Natural killer cell treated with Interleukin-12 subunit alpha and Interleukin-12 subunit beta and Interleukin-15 and Interleukin-18, amount 100 ng/mL, for 72 hours (primary cell): ENCODE measurements at regions not wholly inside any gene's neighbourhood (a gene's known extent, or its start where the extent isn't known, plus 50 kb on each side); places are given as distances from the start of the nearest gene placed in this dataset.
"Not testable (repeated sequence)": the region's sequence is repeated elsewhere in the genome, so short reads cannot be mapped to it uniquely, and the experiment has no call there.

Experiments
- ATAC-seq, 2 donors: fragments of 150-1000 bp; cut with Tn5 transposase in 1 of 2; sonication (Bioruptor Pico), chemical (Tn5 transposase) in 1 of 2; 2 replicates each; pipeline ENCODE4 v1.10.0; 2021
- DNase-seq: peaks from one replicate; pipeline ENCODE4 v3.0.0; 2022; ENCODE audit warnings: low spot score
- H3K27ac Mint-ChIP-seq, 2 donors: 1 replicate in 1 of 2; 2 replicates in 1 of 2; pipeline ENCODE4 v1.8.0; 2022; ENCODE audit warnings: mixed read lengths in 2 of 2, mild to moderate bottlenecking in 1 of 2, moderate library complexity in 1 of 2
- H3K27me3 Mint-ChIP-seq, 2 donors: 1 replicate in 1 of 2; 2 replicates in 1 of 2; pipeline ENCODE4 v1.8.0; 2022; ENCODE audit warnings: mixed read lengths in 2 of 2
- H3K36me3 Mint-ChIP-seq: one replicate; pipeline ENCODE4 v1.8.0; 2022; ENCODE audit warnings: mixed read lengths
- H3K4me1 Mint-ChIP-seq, 2 donors: 1 replicate in 1 of 2; 2 replicates in 1 of 2; pipeline ENCODE4 v1.8.0; 2022; ENCODE audit warnings: low read depth in 2 of 2, mixed read lengths in 2 of 2, mild to moderate bottlenecking in 1 of 2
- H3K4me3 Mint-ChIP-seq: one replicate; pipeline ENCODE4 v1.8.0; 2022; ENCODE audit warnings: mixed read lengths
- H3K9me3 Mint-ChIP-seq: 2 replicates; pipeline ENCODE4 v1.8.0; 2022; ENCODE audit warnings: mixed read lengths

- Mint-ChIP-seq H3K4me1 (peaks cover 17 to 18% of the 10 kb centered on the region in 2 donors), H3K36me3 (no peaks in the 10 kb centered on the region), H3K4me3 (no peak overlapping the region), H3K27me3 (no peaks in the 10 kb centered on the region), H3K27ac (no peak overlapping the region), H3K9me3 (no peaks in the 10 kb centered on the region)
- no peak for DNase-seq
- ATAC-seq: no peak
These were observed 411.6 kb upstream of the PTGER4 start for GRCh38 chr5:40268088-40268487.

GRCh38 chr5:40266952-40267351 is 412.8 kb upstream of the PTGER4 start:
- DNase-seq (no peak), ATAC-seq (no peak)
- H3K27me3 Mint-ChIP-seq: no peaks in the 10 kb centered on the region
- no peak overlapping the region for H3K4me3 Mint-ChIP-seq
- no peaks in the 10 kb centered on the region for H3K9me3 Mint-ChIP-seq
- H3K4me1 Mint-ChIP-seq: peaks cover 14 to 28% of the 10 kb centered on the region in 2 donors
- H3K36me3 Mint-ChIP-seq: peaks cover 4% of the 10 kb centered on the region
- no peak overlapping the region for H3K27ac Mint-ChIP-seq

- H3K27me3 Mint-ChIP-seq: no peaks in the 10 kb centered on the region
- DNase-seq: no peak
- no peak for ATAC-seq
- peaks cover 13% of the 10 kb centered on the region for H3K36me3 Mint-ChIP-seq
- H3K4me1 Mint-ChIP-seq: peaks cover 10 to 26% of the 10 kb centered on the region in 2 donors
- peak overlapping the region in 1 of 2 donors; percentile 81 for H3K27ac Mint-ChIP-seq
- no peak overlapping the region for H3K4me3 Mint-ChIP-seq
- peaks cover 5% of the 10 kb centered on the region for H3K9me3 Mint-ChIP-seq
These were observed 417.7 kb upstream of the PTGER4 start for GRCh38 chr5:40261984-40262383.

- DNase-seq: no peak
- H3K36me3 Mint-ChIP-seq: peaks cover 13% of the 10 kb centered on the region
- H3K9me3 Mint-ChIP-seq: peaks cover 5% of the 10 kb centered on the region
- H3K27ac Mint-ChIP-seq: no peak overlapping the region
- peaks cover 10 to 26% of the 10 kb centered on the region in 2 donors for H3K4me1 Mint-ChIP-seq
- no peak for ATAC-seq
- H3K27me3 Mint-ChIP-seq: no peaks in the 10 kb centered on the region
- H3K4me3 Mint-ChIP-seq: no peak overlapping the region
These were observed 419.4 kb upstream of the PTGER4 start for GRCh38 chr5:40260361-40260760.

- ATAC-seq: peak; percentile 84 to 90
- Mint-ChIP-seq H3K27ac (peak overlapping the region; percentile 74 to 94), H3K4me3 (peak overlapping the region; percentile 60), H3K9me3 (peaks cover 5% of the 10 kb centered on the region), H3K27me3 (no peaks in the 10 kb centered on the region), H3K36me3 (peaks cover 13% of the 10 kb centered on the region), H3K4me1 (peaks cover 10 to 23% of the 10 kb centered on the region in 2 donors)
- DNase-seq: peak; percentile 61
These were observed 421.5 kb upstream of the PTGER4 start for GRCh38 chr5:40258222-40258621.

- peaks cover 47% of the 10 kb centered on the region for H3K36me3 Mint-ChIP-seq
- H3K4me3 Mint-ChIP-seq: peak overlapping the region; percentile 72
- H3K27ac Mint-ChIP-seq: peak overlapping the region; percentile 81 to 90
- peak in 1 of 2 donors; percentile 41 for ATAC-seq
- peaks cover 10% of the 10 kb centered on the region for H3K9me3 Mint-ChIP-seq
- no peak for DNase-seq
- peaks cover 28 to 29% of the 10 kb centered on the region in 2 donors for H3K4me1 Mint-ChIP-seq
- H3K27me3 Mint-ChIP-seq: no peaks in the 10 kb centered on the region
These were observed 439.0 kb upstream of the PTGER4 start for GRCh38 chr5:40240671-40241070.

- Mint-ChIP-seq H3K4me1 (peaks cover 28 to 29% of the 10 kb centered on the region in 2 donors), H3K9me3 (peaks cover 10% of the 10 kb centered on the region), H3K27ac (peak overlapping the region; percentile 81 to 90), H3K4me3 (peak overlapping the region; percentile 72), H3K27me3 (no peaks in the 10 kb centered on the region), H3K36me3 (peaks cover 47% of the 10 kb centered on the region)
- peak; percentile 65 for DNase-seq
- peak; percentile 88 to 95 for ATAC-seq
These were observed 439.6 kb upstream of the PTGER4 start for GRCh38 chr5:40240111-40240510.

- peaks cover 25 to 28% of the 10 kb centered on the region in 2 donors for H3K4me1 Mint-ChIP-seq
- DNase-seq: no peak
- H3K27me3 Mint-ChIP-seq: no peaks in the 10 kb centered on the region
- H3K4me3 Mint-ChIP-seq: peak overlapping the region; percentile 27
- H3K36me3 Mint-ChIP-seq: peaks cover 32% of the 10 kb centered on the region
- H3K27ac Mint-ChIP-seq: peak overlapping the region; percentile 64 to 79
- H3K9me3 Mint-ChIP-seq: peaks cover 10% of the 10 kb centered on the region
- no peak for ATAC-seq
These were observed 441.5 kb upstream of the PTGER4 start for GRCh38 chr5:40238066-40238745.

- DNase-seq: no peak
- Mint-ChIP-seq H3K27ac (no peak overlapping the region), H3K4me1 (peaks cover 16 to 22% of the 10 kb centered on the region in 2 donors), H3K36me3 (peaks cover 23% of the 10 kb centered on the region), H3K9me3 (peaks cover 3% of the 10 kb centered on the region), H3K4me3 (no peak overlapping the region), H3K27me3 (no peaks in the 10 kb centered on the region)
- no peak for ATAC-seq
These were observed 444.0 kb upstream of the PTGER4 start for GRCh38 chr5:40235471-40236400.

- ATAC-seq: no peak
- no peak for DNase-seq
- peaks cover 5 to 12% of the 10 kb centered on the region in 2 donors for H3K4me1 Mint-ChIP-seq
- H3K27ac Mint-ChIP-seq: no peak overlapping the region
- no peak overlapping the region for H3K4me3 Mint-ChIP-seq
- no peaks in the 10 kb centered on the region for H3K27me3 Mint-ChIP-seq
- no peaks in the 10 kb centered on the region for H3K9me3 Mint-ChIP-seq
- H3K36me3 Mint-ChIP-seq: peaks cover 5% of the 10 kb centered on the region
These were observed 446.4 kb upstream of the PTGER4 start for GRCh38 chr5:40233268-40233667.

- ATAC-seq (no peak), DNase-seq (no peak)
- H3K27me3 Mint-ChIP-seq: no peaks in the 10 kb centered on the region
- H3K9me3 Mint-ChIP-seq: peaks cover 7% of the 10 kb centered on the region
- no peak overlapping the region for H3K4me3 Mint-ChIP-seq
- peaks cover 6% of the 10 kb centered on the region for H3K36me3 Mint-ChIP-seq
- H3K27ac Mint-ChIP-seq: no peak overlapping the region
- peaks cover 16 to 18% of the 10 kb centered on the region in 2 donors for H3K4me1 Mint-ChIP-seq
These were observed 451.8 kb upstream of the PTGER4 start for GRCh38 chr5:40227931-40228330.

- Mint-ChIP-seq H3K4me1 (peaks cover 16 to 18% of the 10 kb centered on the region in 2 donors), H3K9me3 (peaks cover 7% of the 10 kb centered on the region), H3K4me3 (no peak overlapping the region), H3K27ac (no peak overlapping the region), H3K36me3 (peaks cover 6% of the 10 kb centered on the region), H3K27me3 (no peaks in the 10 kb centered on the region)
- DNase-seq: no peak
- ATAC-seq: no peak
These were observed 452.3 kb upstream of the PTGER4 start for GRCh38 chr5:40227366-40227765.

GRCh38 chr5:40226906-40227305 is 452.8 kb upstream of the PTGER4 start:
- H3K4me3 Mint-ChIP-seq: no peak overlapping the region
- peaks cover 6% of the 10 kb centered on the region for H3K36me3 Mint-ChIP-seq
- no peak overlapping the region for H3K27ac Mint-ChIP-seq
- H3K9me3 Mint-ChIP-seq: peaks cover 7% of the 10 kb centered on the region
- DNase-seq (no peak), ATAC-seq (no peak)
- H3K4me1 Mint-ChIP-seq: peaks cover 18 to 20% of the 10 kb centered on the region in 2 donors
- no peaks in the 10 kb centered on the region for H3K27me3 Mint-ChIP-seq

- not testable (repeated sequence) for DNase-seq, H3K36me3 Mint-ChIP-seq, H3K27me3 Mint-ChIP-seq, ATAC-seq, H3K9me3 Mint-ChIP-seq, H3K4me3 Mint-ChIP-seq
- Mint-ChIP-seq H3K4me1 (peaks cover 35 to 37% of the 10 kb centered on the region in 2 donors), H3K27ac (peak overlapping the region; percentile 86 to 90)
These were observed 454.6 kb upstream of the PTGER4 start for GRCh38 chr5:40225147-40225546.
